ENCODE measurements at regions not wholly inside any gene's neighbourhood (a gene's known extent, or its start where the extent isn't known, plus 50 kb on each side); places are given as distances from the start of the nearest gene placed in this dataset.

DNA sequence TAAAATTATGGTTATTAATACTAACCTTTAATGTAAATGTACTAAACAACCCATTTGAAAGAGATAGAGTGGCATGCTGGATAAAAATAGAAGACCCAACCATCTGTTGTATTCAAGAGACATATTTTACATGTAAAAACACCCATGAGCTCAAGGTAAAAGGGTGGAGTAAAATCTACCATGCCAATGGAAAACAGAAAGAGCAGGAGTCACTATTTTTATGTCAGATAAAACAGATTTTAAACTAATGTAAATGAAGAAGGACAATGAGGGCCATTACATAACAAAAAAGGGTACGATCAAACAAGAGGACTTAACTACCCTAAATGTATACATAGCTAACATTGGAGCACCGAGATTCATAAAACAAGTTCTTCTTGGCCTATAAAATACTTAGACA lies 66.3 kb downstream of the ITM2A start:
- POLR2A ChIA-PET = interaction anchor here (0.6 kb wide), 1 partner anchor 15 kb away, joined by 3 read pairs; no protein-coding TSS in a partner anchor
- Mint-ChIP-seq H3K4me1 (no peaks in the 10 kb centered on the region), H3K27me3 (no peaks in the 10 kb centered on the region), H3K9me3 (peaks cover 0 to 24% (median 6%) of the 10 kb centered on the region in 9 donors), H3K27ac (no peak overlapping the region), H3K4me3 (no peak overlapping the region), H3K36me3 (peaks cover 0 to 11% (median 0%) of the 10 kb centered on the region in 3 donors)
- ATAC-seq = no peak
- DNase-seq = no peak

DNA sequence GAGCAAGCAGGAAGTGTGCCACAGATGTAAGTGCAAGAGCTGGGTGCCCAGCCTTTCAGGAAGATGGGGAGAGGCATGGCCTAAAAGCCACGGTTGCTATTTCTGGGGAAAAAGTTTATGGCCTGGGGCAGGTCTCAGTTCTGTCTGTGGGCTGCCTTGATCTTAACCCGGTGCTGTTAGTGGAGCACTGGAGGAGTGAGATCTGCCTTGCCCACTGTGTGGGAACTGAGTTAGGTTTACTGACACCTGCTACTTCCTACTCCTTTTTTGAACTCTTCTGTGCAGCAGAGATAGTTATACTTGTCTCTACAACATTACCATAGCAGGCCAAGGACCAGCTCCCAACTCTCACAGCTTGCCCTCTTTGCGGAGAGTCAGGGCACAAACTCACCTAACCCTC lies 76.5 kb downstream of the ITM2A start:
- peaks cover 7 to 23% (median 16%) of the 10 kb centered on the region in 4 donors for H3K4me1 Mint-ChIP-seq
- ATAC-seq (no peak), DNase-seq (no peak)
- H3K4me3 Mint-ChIP-seq = peak overlapping the region in 1 of 10 donors; percentile 54
- H3K27ac Mint-ChIP-seq = peak overlapping the region in 3 of 10 donors; percentile 29 to 53 (median 48)
- peaks cover 0 to 15% (median 7%) of the 10 kb centered on the region in 9 donors for H3K9me3 Mint-ChIP-seq
- POLR2A ChIA-PET = no interaction called here
- peaks cover 0 to 15% (median 8%) of the 10 kb centered on the region in 3 donors for H3K36me3 Mint-ChIP-seq
- H3K27me3 Mint-ChIP-seq = no peaks in the 10 kb centered on the region

DNA sequence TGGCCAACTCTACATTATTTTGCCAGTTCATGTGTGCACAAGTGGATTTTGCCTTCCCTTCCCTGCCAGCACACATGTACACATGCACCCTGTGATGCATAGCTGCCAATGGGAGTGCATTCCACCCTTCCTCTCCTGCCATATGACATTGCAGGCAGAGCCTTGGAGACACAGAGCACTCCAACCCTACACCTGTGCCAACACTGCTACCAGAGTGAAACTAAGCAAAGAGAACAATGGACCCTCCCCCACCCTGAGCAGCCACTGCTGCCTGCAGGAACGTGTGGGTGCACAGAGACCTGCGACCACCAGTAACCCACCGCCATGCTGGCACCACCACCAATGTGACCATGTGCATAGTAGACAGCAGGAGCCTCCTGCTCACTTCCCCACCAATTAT lies 78.4 kb downstream of the ITM2A start:
- ATAC-seq (no peak), DNase-seq (no peak)
- peaks cover 0 to 12% (median 8%) of the 10 kb centered on the region in 3 donors for H3K36me3 Mint-ChIP-seq
- peaks cover 7 to 23% (median 16%) of the 10 kb centered on the region in 4 donors for H3K4me1 Mint-ChIP-seq
- POLR2A ChIA-PET = no interaction called here
- peaks cover 0 to 7% (median 1%) of the 10 kb centered on the region in 9 donors for H3K9me3 Mint-ChIP-seq
- H3K27ac Mint-ChIP-seq = no peak overlapping the region
- H3K27me3 Mint-ChIP-seq = no peaks in the 10 kb centered on the region
- no peak overlapping the region for H3K4me3 Mint-ChIP-seq

DNA sequence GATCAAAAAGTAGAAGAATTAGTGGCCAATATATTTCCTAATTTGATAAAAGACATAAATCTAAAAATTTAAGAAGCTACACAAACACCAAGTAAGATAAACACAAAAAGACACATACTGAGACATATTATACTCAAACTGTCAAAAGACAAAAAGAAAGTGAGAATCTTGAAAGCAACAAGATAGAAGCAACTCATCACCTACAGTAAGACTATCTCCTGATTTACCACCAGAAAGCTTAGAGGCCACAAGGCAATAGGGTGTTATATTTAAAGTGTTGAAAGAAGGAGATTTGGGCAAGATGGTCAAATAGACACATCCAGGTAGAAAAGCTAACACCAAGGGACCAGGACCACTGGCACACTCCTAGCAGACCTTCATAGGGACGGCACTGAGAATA lies 79.4 kb downstream of the ITM2A start:
- H3K27ac Mint-ChIP-seq = peak overlapping the region in 3 of 10 donors; percentile 43 to 59 (median 58)
- ATAC-seq (no peak), DNase-seq (no peak)
- no peaks in the 10 kb centered on the region for H3K27me3 Mint-ChIP-seq
- no peak overlapping the region for H3K4me3 Mint-ChIP-seq
- peaks cover 7 to 23% (median 16%) of the 10 kb centered on the region in 4 donors for H3K4me1 Mint-ChIP-seq
- POLR2A ChIA-PET = no interaction called here
- H3K36me3 Mint-ChIP-seq = peaks cover 0 to 6% (median 6%) of the 10 kb centered on the region in 3 donors
- peaks cover 0 to 5% (median 0%) of the 10 kb centered on the region in 9 donors for H3K9me3 Mint-ChIP-seq

DNA sequence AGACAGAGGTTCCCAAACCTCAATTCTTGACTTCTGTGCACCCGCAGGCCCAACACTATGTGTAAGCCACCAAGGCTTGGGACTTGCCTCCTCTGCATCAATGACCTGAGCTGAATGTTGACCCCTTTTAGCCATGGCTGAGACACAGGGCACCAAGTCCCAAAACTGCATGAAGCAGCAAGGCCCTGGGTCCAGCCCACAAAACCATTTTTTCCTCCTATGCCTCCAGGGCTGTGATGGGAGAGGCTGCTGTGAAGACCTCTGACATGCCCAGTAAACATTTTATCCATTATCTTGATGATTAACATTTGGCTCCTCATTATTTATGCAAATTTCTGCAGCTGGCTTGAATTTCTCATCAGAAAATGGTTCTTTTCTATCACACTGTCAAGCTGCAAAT lies 85.4 kb downstream of the ITM2A start:
- peaks cover 4 to 27% (median 9%) of the 10 kb centered on the region in 3 donors for H3K36me3 Mint-ChIP-seq

DNA sequence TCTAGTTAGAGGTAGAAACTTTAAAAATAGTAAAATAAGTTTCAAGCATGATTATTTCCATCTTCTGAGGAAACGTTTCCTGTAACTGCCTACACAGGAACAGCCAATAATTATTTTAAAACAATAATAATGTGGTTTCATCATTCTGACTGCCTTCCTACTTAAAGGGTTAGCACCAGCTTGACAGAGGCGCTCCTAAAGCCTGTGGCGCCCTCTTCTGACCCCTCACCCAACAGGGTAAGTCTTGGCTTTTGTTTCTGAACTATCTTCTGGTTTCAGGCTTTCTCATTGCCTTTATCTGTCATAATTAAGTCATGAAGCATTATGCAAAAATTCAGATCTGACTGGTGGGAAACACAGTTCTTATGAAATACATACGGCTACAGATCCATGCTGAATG lies 96.7 kb downstream of the ITM2A start:
- H3K4me3 Mint-ChIP-seq = peak overlapping the region in 5 of 10 donors; percentile 5 to 43 (median 15)
- H3K4me1 Mint-ChIP-seq = peaks cover 13 to 54% (median 44%) of the 10 kb centered on the region in 4 donors
- H3K27me3 Mint-ChIP-seq = no peaks in the 10 kb centered on the region
- DNase-seq = peak; percentile 39 to 85 (median 65)
- H3K27ac Mint-ChIP-seq = peak overlapping the region in 9 of 10 donors; percentile 25 to 93 (median 76)
- POLR2A ChIA-PET = interaction anchor here (0.6 kb wide), 1 partner anchor 626 kb away, joined by 3 read pairs; no protein-coding TSS in a partner anchor
- H3K9me3 Mint-ChIP-seq = no peaks in the 10 kb centered on the region
- H3K36me3 Mint-ChIP-seq = no peaks in the 10 kb centered on the region
- ATAC-seq = peak; percentile 93 to 94

More for the DNA sequence above, 85.4 kb downstream of the ITM2A start:
- ATAC-seq (no peak), DNase-seq (peak in 1 of 10 donors; percentile 27)
- peaks cover 0 to 4% (median 2%) of the 10 kb centered on the region in 4 donors for H3K4me1 Mint-ChIP-seq
- peaks cover 4 to 42% (median 10%) of the 10 kb centered on the region in 9 donors for H3K9me3 Mint-ChIP-seq
- H3K4me3 Mint-ChIP-seq = no peak overlapping the region
- no peak overlapping the region for H3K27ac Mint-ChIP-seq
- no peaks in the 10 kb centered on the region for H3K27me3 Mint-ChIP-seq
- POLR2A ChIA-PET = no interaction called here

DNA sequence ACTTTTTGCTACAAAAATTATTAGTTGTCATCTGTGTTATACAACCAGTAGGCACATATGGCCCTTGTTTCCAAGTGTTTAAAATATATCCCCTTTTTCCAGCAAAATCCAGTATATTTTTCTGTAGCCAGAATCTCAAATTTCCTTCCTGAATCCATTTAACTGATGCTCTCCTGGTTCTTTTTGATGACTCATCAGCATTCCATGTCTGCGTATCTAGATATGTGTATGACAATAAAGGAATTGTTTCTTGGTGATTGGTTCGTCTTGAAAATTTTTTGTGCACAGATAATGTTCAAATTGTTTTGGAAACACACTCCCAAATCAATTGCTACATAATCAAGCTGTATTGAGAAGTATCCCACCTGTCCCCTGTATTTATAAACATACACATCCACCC lies 98.3 kb downstream of the ITM2A start:
- POLR2A ChIA-PET = no interaction called here
- H3K9me3 Mint-ChIP-seq = no peaks in the 10 kb centered on the region
- H3K27ac Mint-ChIP-seq = peak overlapping the region in 8 of 10 donors; percentile 5 to 93 (median 80)
- no peaks in the 10 kb centered on the region for H3K27me3 Mint-ChIP-seq
- H3K4me1 Mint-ChIP-seq = peaks cover 14 to 62% (median 42%) of the 10 kb centered on the region in 4 donors
- DNase-seq (no peak), ATAC-seq (no peak)
- no peaks in the 10 kb centered on the region for H3K36me3 Mint-ChIP-seq
- H3K4me3 Mint-ChIP-seq = peak overlapping the region in 1 of 10 donors; percentile 24

DNA sequence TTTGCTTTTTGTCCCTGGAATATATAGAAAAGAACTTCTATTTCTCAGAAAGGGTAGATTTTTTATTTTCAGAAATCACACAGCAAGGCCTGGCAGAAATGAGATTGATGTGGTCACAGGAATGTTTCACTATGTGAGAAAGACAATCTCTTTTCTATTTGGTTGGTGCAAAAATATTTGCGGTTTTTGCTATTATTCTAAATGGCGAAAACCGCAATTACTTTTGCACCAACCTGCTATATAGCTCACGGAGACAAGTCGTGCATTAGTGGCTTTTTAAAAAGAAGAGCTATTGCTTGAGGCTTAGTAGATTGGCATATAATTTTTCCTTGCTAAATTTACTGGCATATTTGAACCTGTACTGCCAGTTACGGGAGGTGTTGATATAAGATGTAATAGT lies 100.4 kb downstream of the ITM2A start:
- Mint-ChIP-seq H3K27ac (peak overlapping the region in 7 of 10 donors; percentile 21 to 93 (median 84)), H3K27me3 (no peaks in the 10 kb centered on the region), H3K36me3 (no peaks in the 10 kb centered on the region), H3K4me1 (peaks cover 21 to 72% (median 53%) of the 10 kb centered on the region in 4 donors), H3K9me3 (peaks cover 0 to 1% (median 0%) of the 10 kb centered on the region in 9 donors), H3K4me3 (peak overlapping the region in 4 of 10 donors; percentile 1 to 38 (median 18))
- no peak for ATAC-seq
- DNase-seq = no peak
- POLR2A ChIA-PET = interaction anchor here (1.0 to 1.4 kb wide), 2 partner anchors 8 to 115 kb away, joined by 3 to 4 read pairs; no protein-coding TSS in a partner anchor

DNA sequence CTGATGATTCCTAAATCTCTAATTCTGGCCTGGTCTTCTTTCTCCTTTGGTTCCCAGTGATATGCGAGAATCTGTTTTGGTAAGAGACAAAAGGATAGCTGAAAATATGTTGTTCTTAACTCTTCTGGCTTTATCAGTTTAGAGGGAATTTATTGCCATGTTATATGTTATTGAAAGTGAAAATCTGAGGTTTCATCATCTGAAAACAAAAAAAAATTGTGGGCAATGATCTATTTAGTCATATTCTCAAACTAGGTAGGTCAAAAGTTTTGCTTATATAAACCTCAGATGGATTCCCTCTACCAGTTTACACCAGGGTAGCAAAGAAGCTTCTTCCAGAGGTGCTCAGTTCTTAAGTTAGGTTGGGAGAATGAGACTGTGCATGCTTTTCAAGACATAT lies 103.6 kb downstream of the ITM2A start:
- DNase-seq = no peak
- Mint-ChIP-seq H3K27me3 (no peaks in the 10 kb centered on the region), H3K27ac (peak overlapping the region; percentile 18 to 97 (median 82)), H3K36me3 (no peaks in the 10 kb centered on the region), H3K4me1 (peaks cover 27 to 79% (median 63%) of the 10 kb centered on the region in 4 donors), H3K4me3 (peak overlapping the region in 9 of 10 donors; percentile 16 to 69 (median 46)), H3K9me3 (peaks cover 0 to 1% (median 0%) of the 10 kb centered on the region in 9 donors)
- no peak for ATAC-seq
- POLR2A ChIA-PET = no interaction called here

DNA sequence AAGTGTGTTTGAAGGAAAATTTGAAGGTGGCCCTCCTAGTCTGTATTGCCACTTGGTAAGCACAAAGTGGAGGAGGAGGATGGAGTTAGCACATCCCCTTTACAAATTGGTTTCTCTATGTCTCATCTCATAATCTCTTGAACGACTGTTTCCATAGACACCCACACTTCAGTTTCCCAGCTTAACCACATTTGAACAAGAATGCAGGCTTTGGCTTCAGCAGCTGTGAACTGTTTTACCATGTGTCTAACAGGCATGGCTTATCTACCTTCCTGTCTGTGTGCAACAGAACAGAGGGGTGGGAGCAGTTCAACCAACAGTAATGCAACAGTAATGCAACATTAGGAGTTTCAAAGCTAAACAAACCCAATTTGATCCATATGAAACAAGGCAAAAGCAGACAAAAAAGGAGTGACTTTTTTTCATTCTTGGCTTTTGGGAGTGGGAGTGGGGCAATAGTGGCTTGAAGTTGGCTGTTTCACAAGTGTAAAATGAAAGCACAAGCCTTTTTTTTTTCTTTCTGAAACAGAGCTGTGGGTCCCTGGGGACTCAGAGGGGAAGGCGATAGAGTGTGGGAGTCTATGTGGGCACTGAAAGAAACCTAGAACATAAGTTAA lies 108.0 kb downstream of the ITM2A start:
- ATAC-seq (peak; percentile 88 to 93), DNase-seq (peak; percentile 5 to 78 (median 52))
- Mint-ChIP-seq H3K4me1 (peaks cover 30 to 84% (median 71%) of the 10 kb centered on the region in 4 donors), H3K27me3 (no peaks in the 10 kb centered on the region), H3K9me3 (peaks cover 0 to 4% (median 0%) of the 10 kb centered on the region in 9 donors), H3K36me3 (peaks cover 0 to 4% (median 0%) of the 10 kb centered on the region in 3 donors), H3K27ac (peak overlapping the region; percentile 85 to 98 (median 94)), H3K4me3 (peak overlapping the region; percentile 58 to 86 (median 77))
- POLR2A ChIA-PET = interaction anchor here (0.7 to 2.2 kb wide), 4 partner anchors 8 to 111 kb away, joined by 3 to 6 read pairs (median 4); no protein-coding TSS in a partner anchor

DNA sequence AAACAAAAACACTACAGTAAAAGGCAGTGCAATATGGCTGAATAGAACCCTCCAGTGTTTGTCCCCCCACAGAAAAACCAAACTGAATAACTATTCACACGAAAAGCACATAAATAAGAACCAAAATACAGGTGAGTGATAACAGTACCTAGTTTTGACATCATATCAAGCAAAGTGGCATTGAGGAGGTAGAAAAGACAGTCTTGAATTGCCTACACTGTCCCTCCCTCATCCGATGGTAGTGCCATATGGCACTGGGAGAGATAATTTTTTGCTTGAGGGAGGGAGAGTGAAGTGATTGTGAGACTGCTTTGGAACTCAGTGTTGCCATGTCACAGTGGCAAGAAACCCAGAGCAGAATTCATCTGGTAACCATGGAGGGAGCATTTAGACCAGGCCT lies 99.2 kb downstream of the GPR174 start:
- H3K9me3 Mint-ChIP-seq = peaks cover 0 to 9% (median 0%) of the 10 kb centered on the region in 9 donors
- ATAC-seq (no peak), DNase-seq (no peak)
- peaks cover 0 to 16% (median 5%) of the 10 kb centered on the region in 3 donors for H3K36me3 Mint-ChIP-seq
- H3K4me1 Mint-ChIP-seq = peaks cover 8 to 30% (median 24%) of the 10 kb centered on the region in 4 donors
- POLR2A ChIA-PET = no interaction called here
- H3K27ac Mint-ChIP-seq = no peak overlapping the region
- no peak overlapping the region for H3K4me3 Mint-ChIP-seq
- H3K27me3 Mint-ChIP-seq = no peaks in the 10 kb centered on the region

DNA sequence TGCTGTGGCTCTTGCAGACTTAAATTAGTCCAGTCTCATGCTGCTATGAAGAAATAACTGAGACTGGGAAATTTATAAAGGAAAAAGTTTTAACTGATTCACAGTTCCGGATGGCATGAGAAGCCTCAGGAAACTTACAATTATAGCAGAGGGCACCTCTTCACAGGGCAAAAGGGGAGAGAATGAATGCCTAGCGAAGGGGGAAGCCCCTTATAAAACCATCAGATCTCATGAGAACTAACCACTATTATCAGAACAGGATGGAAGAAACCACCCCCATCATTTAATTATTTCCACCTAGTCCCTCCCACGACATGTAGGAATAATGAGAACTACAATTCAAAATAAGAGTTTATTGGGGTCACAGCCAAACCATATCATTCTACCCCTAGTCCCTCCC lies 91.4 kb downstream of the GPR174 start:
- no peak for ATAC-seq
- no peaks in the 10 kb centered on the region for H3K27me3 Mint-ChIP-seq
- peaks cover 5 to 40% (median 11%) of the 10 kb centered on the region in 3 donors for H3K36me3 Mint-ChIP-seq
- no peaks in the 10 kb centered on the region for H3K9me3 Mint-ChIP-seq
- no peak for DNase-seq
- POLR2A ChIA-PET = no interaction called here
- H3K27ac Mint-ChIP-seq = peak overlapping the region in 6 of 10 donors; percentile 4 to 81 (median 54)
- H3K4me1 Mint-ChIP-seq = peaks cover 10 to 44% (median 35%) of the 10 kb centered on the region in 4 donors
- H3K4me3 Mint-ChIP-seq = peak overlapping the region in 1 of 10 donors; percentile 22

DNA sequence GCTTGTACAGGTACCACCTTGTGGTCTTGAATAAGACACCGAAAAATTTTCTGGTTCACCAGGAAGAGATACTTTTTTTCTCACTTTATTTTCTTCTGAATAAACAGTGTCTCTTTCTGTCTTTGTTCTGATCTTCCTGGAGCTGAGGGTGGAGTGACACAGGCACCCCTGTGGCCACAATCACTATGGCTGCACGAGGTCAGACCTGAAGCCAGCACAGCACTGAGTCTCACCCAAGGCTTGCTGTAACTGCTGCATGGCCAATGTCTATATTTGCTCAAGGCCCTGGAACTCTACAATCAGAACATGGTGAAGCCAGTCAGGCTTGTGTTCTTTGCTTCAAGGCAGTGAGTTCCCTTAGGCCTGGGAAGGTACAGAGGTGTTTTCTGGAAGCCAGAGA lies 87.2 kb downstream of the GPR174 start:
- ATAC-seq = peak in 1 of 2 donors; percentile 59
- H3K9me3 Mint-ChIP-seq = no peaks in the 10 kb centered on the region
- POLR2A ChIA-PET = interaction anchor here (0.6 kb wide), 1 partner anchor 88 kb away, joined by 3 read pairs; no protein-coding TSS in a partner anchor
- H3K4me3 Mint-ChIP-seq = peak overlapping the region in 7 of 10 donors; percentile 30 to 61 (median 47)
- H3K4me1 Mint-ChIP-seq = peaks cover 12 to 51% (median 44%) of the 10 kb centered on the region in 4 donors
- DNase-seq = peak in 1 of 10 donors; percentile 5
- peak overlapping the region; percentile 28 to 92 (median 80) for H3K27ac Mint-ChIP-seq
- no peaks in the 10 kb centered on the region for H3K27me3 Mint-ChIP-seq
- peaks cover 0 to 20% (median 11%) of the 10 kb centered on the region in 3 donors for H3K36me3 Mint-ChIP-seq

Data from naive thymus-derived CD8-positive, alpha-beta T cell (primary cell).